ENCODE measurements at regions not wholly inside any gene's neighbourhood (a gene's known extent, or its start where the extent isn't known, plus 50 kb on each side); places are given as distances from the start of the nearest gene placed in this dataset.

DNA sequence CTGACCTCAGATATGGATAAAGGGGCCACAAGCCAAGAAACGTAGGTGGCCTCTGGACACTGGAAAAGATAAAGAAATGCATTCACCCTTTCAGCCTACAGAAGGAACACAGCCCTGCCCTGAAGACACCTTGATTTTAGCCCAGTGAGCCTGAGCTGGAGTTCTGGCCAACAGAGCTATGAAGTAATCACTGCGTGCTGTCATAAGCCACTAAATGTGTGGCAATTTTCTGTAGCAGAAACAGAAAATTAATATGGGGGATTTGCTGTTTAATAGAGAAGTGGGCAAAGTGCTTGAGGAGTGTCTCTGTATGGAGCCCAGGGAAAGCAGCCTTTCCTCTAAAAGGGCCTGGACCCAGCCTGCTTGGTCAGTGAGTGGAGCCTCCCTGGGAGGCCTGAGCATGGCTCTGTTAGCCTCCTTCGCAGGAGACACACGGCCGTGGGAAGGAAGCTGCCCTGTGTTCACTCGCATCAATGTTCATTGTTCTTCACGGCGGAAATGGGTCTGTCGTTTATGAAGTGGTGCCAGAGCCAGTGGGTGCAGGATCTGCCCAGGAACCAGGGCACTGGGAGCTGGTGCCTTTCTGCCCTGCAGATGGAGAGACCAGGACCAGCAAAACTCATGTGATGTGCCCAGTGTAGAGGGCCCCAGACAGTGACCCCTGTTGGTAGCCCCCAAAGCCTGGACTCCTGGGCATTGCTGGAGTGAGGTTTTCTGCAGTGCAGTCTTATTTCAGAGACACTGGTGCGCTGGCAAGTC, 268.9 kb downstream of the NDUFA10 start:
- peaks cover 3 to 12% (median 8%) of the 10 kb centered on the region in 3 donors for H3K27me3 Mint-ChIP-seq (ENCODE audit: low read depth in 3 of 3)
- H3K36me3 ChIP-seq (replicated peaks in 1 of 2; ENCODE audit: control insufficient read depth in 1 of 2, insufficient read depth in 2 of 2, low read length in 2 of 2) = no peaks in the 10 kb centered on the region
- H3K4me3 Mint-ChIP-seq = no peak overlapping the region
- peaks cover 28 to 32% of the 10 kb centered on the region in 2 donors for H3K4me1 ChIP-seq (ENCODE audit: control insufficient read depth in 1 of 2, insufficient read depth in 2 of 2, low read length in 2 of 2)
- peak overlapping the region in 5 of 7 donors; percentile 16 to 64 (median 47) for H3K27ac Mint-ChIP-seq
- no peaks in the 10 kb centered on the region for H4K20me1 ChIP-seq (ENCODE audit: insufficient read depth, low read length)
- no peaks in the 10 kb centered on the region for H3K79me2 ChIP-seq (ENCODE audit: insufficient read depth, low read length)
- no peaks in the 10 kb centered on the region for H3K36me3 Mint-ChIP-seq
- H3K4me3 ChIP-seq (replicated peaks in 1 of 3; ENCODE audit: low read depth in 2 of 3, low read length in 3 of 3) = no peak overlapping the region
- H3K9me3 ChIP-seq (replicated peaks in 1 of 2; ENCODE audit: control insufficient read depth in 1 of 2, insufficient read depth in 1 of 2, low read length in 2 of 2) = peaks cover 12% of the 10 kb centered on the region in 2 donors
- no peak overlapping the region for H3K27ac ChIP-seq (ENCODE audit: low read depth in 1 of 2, low read length in 2 of 2)
- H3K9ac ChIP-seq (ENCODE audit: insufficient read depth, low read length, poor library complexity, severe bottlenecking) = no peak overlapping the region
- H3K4me1 Mint-ChIP-seq = peaks cover 40% of the 10 kb centered on the region
- 67% methylated on average over 10 of the region's 10 CpGs for WGBS (ENCODE audit: insufficient coverage)
- H2AFZ ChIP-seq (ENCODE audit: insufficient read depth, low read depth, low read length, poor library complexity, severe bottlenecking) = no peak overlapping the region
- TF ChIP-seq, protein P1, sequence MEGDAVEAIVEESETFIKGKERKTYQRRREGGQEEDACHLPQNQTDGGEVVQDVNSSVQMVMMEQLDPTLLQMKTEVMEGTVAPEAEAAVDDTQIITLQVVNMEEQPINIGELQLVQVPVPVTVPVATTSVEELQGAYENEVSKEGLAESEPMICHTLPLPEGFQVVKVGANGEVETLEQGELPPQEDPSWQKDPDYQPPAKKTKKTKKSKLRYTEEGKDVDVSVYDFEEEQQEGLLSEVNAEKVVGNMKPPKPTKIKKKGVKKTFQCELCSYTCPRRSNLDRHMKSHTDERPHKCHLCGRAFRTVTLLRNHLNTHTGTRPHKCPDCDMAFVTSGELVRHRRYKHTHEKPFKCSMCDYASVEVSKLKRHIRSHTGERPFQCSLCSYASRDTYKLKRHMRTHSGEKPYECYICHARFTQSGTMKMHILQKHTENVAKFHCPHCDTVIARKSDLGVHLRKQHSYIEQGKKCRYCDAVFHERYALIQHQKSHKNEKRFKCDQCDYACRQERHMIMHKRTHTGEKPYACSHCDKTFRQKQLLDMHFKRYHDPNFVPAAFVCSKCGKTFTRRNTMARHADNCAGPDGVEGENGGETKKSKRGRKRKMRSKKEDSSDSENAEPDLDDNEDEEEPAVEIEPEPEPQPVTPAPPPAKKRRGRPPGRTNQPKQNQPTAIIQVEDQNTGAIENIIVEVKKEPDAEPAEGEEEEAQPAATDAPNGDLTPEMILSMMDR (IDR thresholded peaks at IDR 0.05) = no peak
- DNase-seq = peak; percentile 12 to 17 (median 16)
- H3K4me2 ChIP-seq (replicated peaks; ENCODE audit: extremely low read depth, low read length, poor library complexity, severe bottlenecking) = no peak overlapping the region
- intact Hi-C loops (cut with micrococcal nuclease) = no loop called here
- H3K27me3 ChIP-seq (ENCODE audit: control insufficient read depth in 2 of 2, insufficient read depth in 2 of 2, low read length in 2 of 2) = peaks cover 0 to 2% of the 10 kb centered on the region in 2 donors
- H3K9me3 Mint-ChIP-seq = peaks cover 10 to 19% (median 14%) of the 10 kb centered on the region in 7 donors

DNA sequence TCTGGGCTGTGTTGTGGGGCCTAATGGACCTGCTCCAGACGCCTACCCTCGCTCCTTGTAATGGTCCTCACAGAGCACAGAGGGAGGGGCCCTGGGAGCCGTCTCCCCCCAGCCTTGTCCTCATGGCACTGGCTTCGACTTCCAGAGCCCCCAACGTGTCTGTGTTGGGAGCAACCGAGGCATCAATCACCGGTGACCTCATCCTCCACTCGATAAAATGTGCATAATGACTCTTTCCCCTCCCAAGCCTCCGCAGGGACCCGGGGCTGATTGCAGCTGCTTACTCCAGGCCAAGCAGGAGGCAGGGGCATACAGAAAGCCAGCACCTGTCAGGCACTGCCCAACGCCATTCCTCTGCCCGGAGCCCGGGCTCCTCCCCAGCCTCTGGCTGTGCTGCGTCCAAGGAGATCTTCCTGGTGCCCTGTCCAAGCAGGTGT, 271.7 kb downstream of the NDUFA10 start:
- peaks cover 0 to 2% of the 10 kb centered on the region in 2 donors for H3K27me3 ChIP-seq (ENCODE audit: control insufficient read depth in 2 of 2, insufficient read depth in 2 of 2, low read length in 2 of 2)
- H3K9me3 ChIP-seq (replicated peaks in 1 of 2; ENCODE audit: control insufficient read depth in 1 of 2, insufficient read depth in 1 of 2, low read length in 2 of 2) = no peaks in the 10 kb centered on the region
- H3K4me3 Mint-ChIP-seq = peak overlapping the region in 1 of 2 donors; percentile 49
- H3K9ac ChIP-seq (ENCODE audit: insufficient read depth, low read length, poor library complexity, severe bottlenecking) = no peak overlapping the region
- no peak overlapping the region for H2AFZ ChIP-seq (ENCODE audit: insufficient read depth, low read depth, low read length, poor library complexity, severe bottlenecking)
- H3K27me3 Mint-ChIP-seq (ENCODE audit: low read depth in 3 of 3) = peaks cover 3 to 5% (median 4%) of the 10 kb centered on the region in 3 donors
- H3K27ac ChIP-seq (ENCODE audit: low read depth in 1 of 2, low read length in 2 of 2) = no peak overlapping the region
- H3K4me3 ChIP-seq (replicated peaks in 1 of 3; ENCODE audit: low read depth in 2 of 3, low read length in 3 of 3) = no peak overlapping the region
- H4K20me1 ChIP-seq (ENCODE audit: insufficient read depth, low read length) = no peaks in the 10 kb centered on the region
- TF ChIP-seq, protein P1 (IDR thresholded peaks at IDR 0.05) = no peak
- no peaks in the 10 kb centered on the region for H3K79me2 ChIP-seq (ENCODE audit: insufficient read depth, low read length)
- H3K9me3 Mint-ChIP-seq = peaks cover 0 to 5% (median 1%) of the 10 kb centered on the region in 7 donors
- WGBS (ENCODE audit: insufficient coverage) = 97% methylated on average over 14 of the region's 14 CpGs
- intact Hi-C loops (cut with micrococcal nuclease) = no loop called here
- peaks cover 31 to 34% of the 10 kb centered on the region in 2 donors for H3K4me1 ChIP-seq (ENCODE audit: control insufficient read depth in 1 of 2, insufficient read depth in 2 of 2, low read length in 2 of 2)
- H3K27ac Mint-ChIP-seq = no peak overlapping the region
- no peak for DNase-seq
- H3K4me1 Mint-ChIP-seq = peaks cover 40% of the 10 kb centered on the region
- H3K36me3 ChIP-seq (replicated peaks in 1 of 2; ENCODE audit: control insufficient read depth in 1 of 2, insufficient read depth in 2 of 2, low read length in 2 of 2) = no peaks in the 10 kb centered on the region
- H3K4me2 ChIP-seq (replicated peaks; ENCODE audit: extremely low read depth, low read length, poor library complexity, severe bottlenecking) = no peak overlapping the region
- no peaks in the 10 kb centered on the region for H3K36me3 Mint-ChIP-seq
